Mammary epithelial cell (primary cell): ENCODE measurements at regions not wholly inside any gene's neighbourhood (a gene's known extent, or its start where the extent isn't known, plus 50 kb on each side); places are given as distances from the start of the nearest gene placed in this dataset.
A peak's percentile ranks its signal among the peaks of the same experiment; 100 is the strongest.

Experiments
- EZH2 ChIP-seq: IDR thresholded peaks from 2 replicates; pipeline ENCODE4 v1.6.1; 2012; ENCODE audit warnings: low read length, inconsistent platforms, borderline replicate concordance
- TF ChIP-seq, protein P1 (sequence below), 2 donors: IDR thresholded peaks in 1 of 2; conservative IDR thresholded peaks in 1 of 2; 2 replicates each; pipeline ENCODE4 v1.5.1; 2011 to 2012; ENCODE audit warnings: inconsistent platforms in 2 of 2, low read length in 2 of 2, mild to moderate bottlenecking in 2 of 2, control low read depth in 1 of 2, low read depth in 1 of 2; ENCODE audit not compliant: insufficient read depth in 1 of 2; ENCODE audit errors: extremely low read depth in 1 of 2

DNA sequence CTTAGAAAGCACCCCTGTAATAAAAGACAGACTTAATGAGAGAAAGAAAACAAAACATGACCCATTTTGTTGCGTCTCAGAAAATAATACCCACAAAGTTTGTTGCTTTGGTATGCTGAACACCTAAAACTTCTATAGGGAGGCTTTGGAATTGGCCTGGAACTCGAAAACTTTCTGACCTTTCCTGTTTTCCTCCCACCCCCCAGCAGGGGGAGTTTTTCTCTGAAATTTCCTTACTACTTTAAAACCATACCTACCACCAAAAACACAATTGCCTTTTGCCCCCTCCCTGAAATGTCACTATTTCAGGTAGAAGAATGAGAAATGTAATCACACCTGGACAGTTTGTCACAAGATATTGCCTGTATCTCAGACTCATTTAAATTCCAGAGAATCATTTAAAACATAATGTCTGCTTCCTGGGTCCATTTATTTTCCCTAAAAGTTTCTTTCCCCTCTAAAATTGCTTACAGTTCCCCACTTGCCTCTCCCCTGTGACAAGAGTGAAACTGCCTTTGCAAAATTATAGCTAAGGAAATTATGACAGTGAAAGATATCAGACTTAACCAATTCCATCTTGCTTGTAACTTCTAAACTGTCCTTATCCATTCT, 2700.2 kb downstream of the PCDH9 start:
- TF ChIP-seq, protein P1, sequence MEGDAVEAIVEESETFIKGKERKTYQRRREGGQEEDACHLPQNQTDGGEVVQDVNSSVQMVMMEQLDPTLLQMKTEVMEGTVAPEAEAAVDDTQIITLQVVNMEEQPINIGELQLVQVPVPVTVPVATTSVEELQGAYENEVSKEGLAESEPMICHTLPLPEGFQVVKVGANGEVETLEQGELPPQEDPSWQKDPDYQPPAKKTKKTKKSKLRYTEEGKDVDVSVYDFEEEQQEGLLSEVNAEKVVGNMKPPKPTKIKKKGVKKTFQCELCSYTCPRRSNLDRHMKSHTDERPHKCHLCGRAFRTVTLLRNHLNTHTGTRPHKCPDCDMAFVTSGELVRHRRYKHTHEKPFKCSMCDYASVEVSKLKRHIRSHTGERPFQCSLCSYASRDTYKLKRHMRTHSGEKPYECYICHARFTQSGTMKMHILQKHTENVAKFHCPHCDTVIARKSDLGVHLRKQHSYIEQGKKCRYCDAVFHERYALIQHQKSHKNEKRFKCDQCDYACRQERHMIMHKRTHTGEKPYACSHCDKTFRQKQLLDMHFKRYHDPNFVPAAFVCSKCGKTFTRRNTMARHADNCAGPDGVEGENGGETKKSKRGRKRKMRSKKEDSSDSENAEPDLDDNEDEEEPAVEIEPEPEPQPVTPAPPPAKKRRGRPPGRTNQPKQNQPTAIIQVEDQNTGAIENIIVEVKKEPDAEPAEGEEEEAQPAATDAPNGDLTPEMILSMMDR (conservative IDR thresholded peaks at IDR 0.05 in 1 of 2, IDR thresholded peaks at IDR 0.05 in 1 of 2; ENCODE audit: extremely low read depth in 1 of 2, insufficient read depth in 1 of 2, low read depth in 1 of 2, low read length in 2 of 2), result peak; percentile 54 to 60
- TF ChIP-seq EZH2, result no peak
